ENCODE measurements at regions not wholly inside any gene's neighbourhood (a gene's known extent, or its start where the extent isn't known, plus 50 kb on each side); places are given as distances from the start of the nearest gene placed in this dataset.
"Not testable (repeated sequence)": the region's sequence is repeated elsewhere in the genome, so short reads cannot be mapped to it uniquely, and the experiment has no call there.

DNA sequence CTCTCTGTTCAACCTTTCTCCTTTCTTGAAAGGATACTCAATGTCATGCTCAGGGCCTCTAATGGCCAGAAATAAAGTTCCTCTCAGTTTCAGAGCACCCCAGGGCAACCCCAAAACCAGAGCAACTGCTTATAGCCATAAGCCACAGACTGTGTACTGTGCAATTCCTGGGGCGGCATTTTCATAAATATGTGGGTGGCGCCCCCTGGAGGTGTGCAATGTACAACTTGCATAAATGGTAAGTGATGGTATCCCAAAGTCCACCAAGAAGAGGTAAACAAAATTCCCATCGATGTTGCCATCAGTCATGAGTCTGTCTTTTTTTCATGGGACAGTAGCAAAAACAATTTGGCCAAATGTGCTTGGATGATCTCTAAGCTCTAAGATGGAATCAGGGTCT lies 108.4 kb upstream of the ROPN1B start:
- TF ChIP-seq, protein P1, sequence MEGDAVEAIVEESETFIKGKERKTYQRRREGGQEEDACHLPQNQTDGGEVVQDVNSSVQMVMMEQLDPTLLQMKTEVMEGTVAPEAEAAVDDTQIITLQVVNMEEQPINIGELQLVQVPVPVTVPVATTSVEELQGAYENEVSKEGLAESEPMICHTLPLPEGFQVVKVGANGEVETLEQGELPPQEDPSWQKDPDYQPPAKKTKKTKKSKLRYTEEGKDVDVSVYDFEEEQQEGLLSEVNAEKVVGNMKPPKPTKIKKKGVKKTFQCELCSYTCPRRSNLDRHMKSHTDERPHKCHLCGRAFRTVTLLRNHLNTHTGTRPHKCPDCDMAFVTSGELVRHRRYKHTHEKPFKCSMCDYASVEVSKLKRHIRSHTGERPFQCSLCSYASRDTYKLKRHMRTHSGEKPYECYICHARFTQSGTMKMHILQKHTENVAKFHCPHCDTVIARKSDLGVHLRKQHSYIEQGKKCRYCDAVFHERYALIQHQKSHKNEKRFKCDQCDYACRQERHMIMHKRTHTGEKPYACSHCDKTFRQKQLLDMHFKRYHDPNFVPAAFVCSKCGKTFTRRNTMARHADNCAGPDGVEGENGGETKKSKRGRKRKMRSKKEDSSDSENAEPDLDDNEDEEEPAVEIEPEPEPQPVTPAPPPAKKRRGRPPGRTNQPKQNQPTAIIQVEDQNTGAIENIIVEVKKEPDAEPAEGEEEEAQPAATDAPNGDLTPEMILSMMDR (conservative IDR thresholded peaks at IDR 0.05; ENCODE audit: low read depth, low read length) = peak; percentile 35; the same call in 1 of the 2 replicates
- TF ChIP-seq EZH2 (IDR thresholded peaks at IDR 0.05; ENCODE audit: low read length, unreplicated experiment) = not testable (repeated sequence)
